ENCODE measurements at regions not wholly inside any gene's neighbourhood (a gene's known extent, or its start where the extent isn't known, plus 50 kb on each side); places are given as distances from the start of the nearest gene placed in this dataset.
A peak's percentile ranks its signal among the peaks of the same experiment; 100 is the strongest.
"Not testable (repeated sequence)": the region's sequence is repeated elsewhere in the genome, so short reads cannot be mapped to it uniquely, and the experiment has no call there.

GRCh38 chr14:34381304-34381703, 80.7 kb downstream of the SPTSSA start:
- not testable (repeated sequence) for DNase-seq (ENCODE audit: low read depth)

- DNase-seq (ENCODE audit: low read depth): no peak
Measured at GRCh38 chr14:34380471-34380845, 81.6 kb downstream of the SPTSSA start.

GRCh38 chr14:34379816-34380470, 82.1 kb downstream of the SPTSSA start:
- no peak for DNase-seq (ENCODE audit: low read depth)

- DNase-seq (ENCODE audit: low read depth): no peak
Measured at GRCh38 chr14:34376649-34377267, 85.3 kb downstream of the SPTSSA start.

GRCh38 chr14:34374998-34375740, 86.9 kb downstream of the SPTSSA start:
- DNase-seq (ENCODE audit: low read depth): no peak

- no peak for DNase-seq (ENCODE audit: low read depth)
Measured at GRCh38 chr14:34373191-34373590, 88.8 kb downstream of the SPTSSA start.

GRCh38 chr14:34372786-34373185, 89.3 kb downstream of the SPTSSA start:
- DNase-seq (ENCODE audit: low read depth): no peak

- DNase-seq (ENCODE audit: low read depth): no peak
Measured at GRCh38 chr14:34369648-34370030, 92.4 kb downstream of the SPTSSA start.

GRCh38 chr14:34368971-34369647, 92.9 kb downstream of the SPTSSA start:
- DNase-seq (ENCODE audit: low read depth): peak; percentile 14

- peak; percentile 87 for DNase-seq (ENCODE audit: low read depth)
Measured at GRCh38 chr14:34368115-34368970, 93.7 kb downstream of the SPTSSA start.

- DNase-seq (ENCODE audit: low read depth): peak; percentile 42
Measured at GRCh38 chr14:34365309-34365915, 96.6 kb downstream of the SPTSSA start.

GRCh38 chr14:34364201-34364600, 97.8 kb downstream of the SPTSSA start:
- no peak for DNase-seq (ENCODE audit: low read depth)

- no peak for DNase-seq (ENCODE audit: low read depth)
Measured at GRCh38 chr14:34363733-34364134, 98.3 kb downstream of the SPTSSA start.

GRCh38 chr14:34362641-34363251, 99.3 kb downstream of the SPTSSA start:
- peak; percentile 79 for DNase-seq (ENCODE audit: low read depth)

GRCh38 chr14:34361504-34362011, 100.5 kb downstream of the SPTSSA start:
- DNase-seq (ENCODE audit: low read depth): peak; percentile 68

GRCh38 chr14:34359420-34360117, 102.5 kb downstream of the SPTSSA start:
- no peak for DNase-seq (ENCODE audit: low read depth)

- peak; percentile 91 for DNase-seq (ENCODE audit: low read depth)
Measured at GRCh38 chr14:34356264-34356654, 105.8 kb downstream of the SPTSSA start.

- peak; percentile 84 for DNase-seq (ENCODE audit: low read depth)
Measured at GRCh38 chr14:34355584-34356263, 106.3 kb downstream of the SPTSSA start.

- no peak for DNase-seq (ENCODE audit: low read depth)
Measured at GRCh38 chr14:34354556-34354955, 107.5 kb downstream of the SPTSSA start.
